MV-4-11 (cell line): ENCODE measurements at regions not wholly inside any gene's neighbourhood (a gene's known extent, or its start where the extent isn't known, plus 50 kb on each side); places are given as distances from the start of the nearest gene placed in this dataset.
"Not testable (repeated sequence)": the region's sequence is repeated elsewhere in the genome, so short reads cannot be mapped to it uniquely, and the experiment has no call there.

ENCODE experiments used
- DNase-seq: peaks from one replicate; lab custom pipeline; 2025; lab: John Stamatoyannopoulos, UW

DNA sequence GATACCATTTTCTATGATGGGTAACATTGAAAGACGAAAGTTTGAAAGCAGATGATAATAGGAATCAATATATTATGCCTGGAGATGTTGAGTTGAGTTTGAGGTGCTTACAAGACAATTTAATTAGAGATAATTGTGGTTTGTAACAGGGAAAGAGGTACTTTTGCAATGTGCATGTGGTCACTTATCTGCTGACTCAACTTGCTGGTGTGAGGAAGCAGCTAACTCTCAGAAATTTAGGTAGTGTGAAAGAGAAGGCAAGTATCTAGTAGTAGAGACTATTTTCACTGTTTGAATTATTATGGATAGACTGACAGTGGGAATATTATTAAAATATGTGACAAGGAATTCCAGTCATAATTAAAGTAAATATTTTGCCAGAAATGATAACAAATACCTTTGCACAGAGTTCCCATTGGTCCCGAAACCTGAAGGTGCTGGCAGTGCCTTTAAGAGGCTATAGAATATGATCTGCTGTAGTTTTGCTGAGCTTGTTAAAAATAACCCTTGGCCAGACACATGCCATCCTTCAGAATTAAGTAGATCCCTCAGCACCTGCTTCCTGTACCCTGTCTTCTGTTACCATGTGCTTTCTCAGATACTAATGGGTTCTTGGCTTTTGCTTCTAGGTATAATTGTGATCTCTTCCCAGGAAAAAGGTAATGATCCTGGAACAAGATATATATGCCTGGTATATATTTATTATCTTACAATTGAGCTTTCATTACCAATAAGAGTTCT is 315.9 kb downstream of the BCHE start:
- DNase-seq: no peak

DNA sequence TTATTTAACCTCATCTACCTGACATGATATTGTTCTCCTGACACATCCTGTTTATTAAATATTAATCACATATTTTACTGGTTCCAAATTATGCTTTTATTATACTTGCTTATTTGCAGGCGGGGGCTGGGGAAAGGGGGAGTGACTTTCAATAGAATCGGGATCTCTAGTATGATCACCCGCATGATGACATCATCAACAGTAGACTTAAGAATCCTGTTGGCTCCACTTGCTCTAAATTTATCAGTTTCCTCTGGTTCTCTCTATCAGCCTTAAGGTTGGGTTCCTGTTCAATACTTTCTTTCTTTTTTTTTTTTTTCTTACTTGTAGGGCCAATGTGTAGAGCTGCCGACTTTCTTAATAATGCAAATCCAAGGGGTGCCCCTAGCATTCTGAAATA is 317.5 kb downstream of the BCHE start:
- no peak for DNase-seq

GRCh38 chr3:165518346-165518745 is 318.9 kb downstream of the BCHE start:
- DNase-seq: no peak

GRCh38 chr3:165513715-165514701 is 317.8 kb upstream of the SLITRK3 start:
- DNase-seq: no peak

GRCh38 chr3:165507576-165507975 is 311.4 kb upstream of the SLITRK3 start:
- DNase-seq: no peak

GRCh38 chr3:165507060-165507459 is 310.9 kb upstream of the SLITRK3 start:
- DNase-seq: no peak

DNA sequence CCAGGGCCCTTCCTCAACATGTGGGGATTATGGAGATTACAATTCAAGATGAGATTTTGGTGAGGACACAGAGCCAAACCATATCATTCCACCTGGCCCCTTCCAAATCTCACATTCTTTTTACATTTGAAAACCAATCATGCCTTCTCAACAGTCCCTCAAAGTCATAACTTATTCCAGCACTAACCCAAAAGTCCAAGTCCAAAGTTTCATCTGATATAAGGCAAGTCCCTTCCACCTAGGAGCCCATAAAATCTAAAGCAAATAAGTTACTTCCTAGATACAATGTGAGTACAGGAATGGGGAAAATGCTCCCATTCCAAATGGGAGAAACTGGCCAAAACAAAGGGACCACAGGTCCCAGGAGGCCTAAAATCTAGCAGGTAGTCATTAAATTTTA is 309.5 kb upstream of the SLITRK3 start:
- DNase-seq: no peak

- no peak for DNase-seq
Measured at GRCh38 chr3:165504554-165504953, 308.4 kb upstream of the SLITRK3 start.

GRCh38 chr3:165503825-165504224 is 307.6 kb upstream of the SLITRK3 start:
- DNase-seq: no peak

DNA sequence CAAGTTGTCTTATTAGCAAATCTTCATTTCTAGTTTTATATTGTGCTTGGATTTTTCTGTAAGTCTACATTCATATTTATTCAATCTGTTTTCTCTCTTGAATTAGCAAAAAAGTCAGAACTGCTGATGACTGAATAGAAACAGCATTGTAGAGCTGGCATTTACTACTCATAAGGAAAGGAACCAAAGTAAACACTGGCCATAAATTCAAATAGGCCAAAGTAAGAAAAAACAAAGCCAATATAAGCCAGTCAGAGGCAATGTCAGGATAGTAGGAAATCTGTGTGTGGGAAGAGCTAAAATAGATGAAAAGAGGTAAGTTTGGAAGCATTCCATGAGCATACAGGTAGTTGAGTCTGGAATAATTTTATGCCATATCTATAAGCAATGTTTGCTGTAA is 307.2 kb upstream of the SLITRK3 start:
- no peak for DNase-seq

GRCh38 chr3:165502707-165503106 is 306.5 kb upstream of the SLITRK3 start:
- DNase-seq: no peak

DNA sequence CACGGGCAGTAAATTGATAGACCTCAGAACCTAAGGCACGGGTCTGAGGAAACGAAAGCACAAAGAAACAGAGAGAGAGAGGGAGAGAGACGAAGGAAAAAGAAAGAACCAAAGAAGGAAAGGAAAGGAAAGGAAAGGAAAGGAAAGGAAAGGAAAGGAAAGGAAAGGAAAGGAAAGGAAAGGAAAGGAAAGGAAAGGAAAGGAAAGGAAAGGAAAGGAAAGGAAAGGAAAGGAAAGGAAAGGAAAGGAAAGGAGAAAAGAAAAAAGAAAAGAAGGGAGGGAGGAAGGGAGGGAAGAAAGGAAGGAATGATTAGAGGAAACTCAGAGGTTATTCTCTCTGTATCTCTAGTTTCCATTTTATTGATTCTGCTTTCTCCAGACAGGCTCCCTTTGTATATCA is 302.6 kb upstream of the SLITRK3 start:
- not testable (repeated sequence) for DNase-seq

GRCh38 chr3:165491487-165491886 is 295.3 kb upstream of the SLITRK3 start:
- no peak for DNase-seq

- DNase-seq: no peak
Measured at GRCh38 chr3:165476399-165477060, 280.3 kb upstream of the SLITRK3 start.

GRCh38 chr3:165466856-165467255 is 270.7 kb upstream of the SLITRK3 start:
- DNase-seq: no peak

- DNase-seq: no peak
Measured at GRCh38 chr3:165464736-165465135, 268.6 kb upstream of the SLITRK3 start.

GRCh38 chr3:165463531-165463930 is 267.3 kb upstream of the SLITRK3 start:
- no peak for DNase-seq

GRCh38 chr3:165462636-165463334 is 266.6 kb upstream of the SLITRK3 start:
- no peak for DNase-seq

DNA sequence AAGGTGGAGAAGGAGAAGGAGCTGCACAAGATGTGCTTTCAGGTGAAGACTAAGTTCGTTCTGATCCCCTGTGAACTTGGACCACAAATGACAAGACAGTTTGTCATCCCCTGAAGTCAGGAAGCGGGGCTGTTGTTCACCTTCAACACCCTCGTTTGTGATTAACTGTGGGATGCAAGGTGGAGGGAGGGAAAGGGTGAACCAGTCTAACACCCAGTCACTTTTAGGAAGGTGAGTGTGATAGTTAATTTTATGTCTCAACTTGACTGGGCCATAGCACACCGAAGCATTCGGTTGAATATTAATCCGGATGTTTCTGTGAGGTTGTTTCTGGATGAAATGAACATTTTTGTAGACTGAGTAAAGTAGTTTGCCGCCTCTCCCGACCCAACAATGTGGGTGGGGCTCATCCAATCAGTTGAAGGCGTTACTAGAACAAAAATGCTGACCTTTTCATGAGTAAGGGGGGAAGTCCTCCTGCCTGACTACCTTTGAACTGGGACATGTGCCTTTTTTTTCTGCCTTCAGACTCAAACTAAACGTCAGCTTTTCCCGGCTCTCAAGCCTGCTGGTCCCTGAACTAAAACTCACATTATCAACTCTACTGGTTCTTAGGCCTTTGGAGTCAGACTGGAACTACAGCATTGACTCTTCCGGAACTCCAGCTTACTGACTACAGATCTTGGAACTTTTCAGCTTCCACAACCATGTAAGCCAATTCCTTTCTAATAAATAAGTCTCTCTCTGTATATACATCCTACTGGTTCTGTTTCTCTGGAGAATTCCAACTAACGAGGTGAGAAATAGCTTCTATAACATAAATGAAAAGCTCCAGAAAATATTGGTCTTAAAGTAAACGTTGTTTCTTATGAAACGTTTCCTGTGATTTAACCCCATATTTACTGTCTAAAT is 264.0 kb upstream of the SLITRK3 start:
- no peak for DNase-seq

GRCh38 chr3:165459111-165459510 is 262.9 kb upstream of the SLITRK3 start:
- DNase-seq: no peak

DNA sequence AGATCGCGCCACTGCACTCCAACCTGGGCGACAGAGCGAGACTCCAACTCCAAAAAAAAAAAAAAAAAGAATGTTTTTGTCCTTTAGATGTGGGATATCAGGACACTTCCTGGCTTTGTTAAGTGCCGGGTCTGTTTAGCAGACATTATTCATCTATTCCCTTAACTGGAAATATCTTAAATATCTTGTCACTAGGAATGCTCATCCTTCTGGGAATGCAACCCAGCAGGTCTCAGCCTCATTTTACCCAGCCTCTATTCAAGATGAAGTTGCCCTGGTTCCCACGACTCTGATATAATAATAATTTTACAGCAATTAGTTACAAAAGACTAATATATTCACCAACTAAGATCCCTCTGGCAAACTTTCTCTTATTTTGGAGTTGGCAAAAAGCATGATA is 260.9 kb upstream of the SLITRK3 start:
- no peak for DNase-seq
